Neural cell (in vitro differentiated cells): ENCODE measurements at regions not wholly inside any gene's neighbourhood (a gene's known extent, or its start where the extent isn't known, plus 50 kb on each side); places are given as distances from the start of the nearest gene placed in this dataset.
"Not testable (repeated sequence)": the region's sequence is repeated elsewhere in the genome, so short reads cannot be mapped to it uniquely, and the experiment has no call there.

Source experiments
- H2AFZ ChIP-seq: fragments of 200-600, 300-800 bp; sonication (generic), shearing (Covaris generic); 2 replicates; pipeline ENCODE4 v1.6.0; 2014; ENCODE audit warnings: low read depth, mild to moderate bottlenecking, antibody characterized with exemption, low read length, moderate library complexity
- H3F3A ChIP-seq: fragments of 200-600 bp; shearing (Covaris generic); 2 replicates; pipeline ENCODE4 v1.6.1; 2016; ENCODE audit warnings: mild to moderate bottlenecking, moderate library complexity, mixed read lengths, antibody characterized with exemption, low read length; ENCODE audit not compliant: insufficient read depth, poor library complexity, severe bottlenecking
- H3K27ac ChIP-seq: fragments of 200-600, 300-800 bp; sonication (generic), shearing (Covaris generic); 2 replicates; pipeline ENCODE4 v1.5.1; 2014; ENCODE audit warnings: mild to moderate bottlenecking, low read length, moderate library complexity
- H3K27me3 ChIP-seq: fragments of 300-800, 200-600 bp; sonication (generic), shearing (Covaris generic); 2 replicates; pipeline ENCODE4 v1.6.0; 2014; ENCODE audit warnings: mild to moderate bottlenecking, low read depth, low read length, moderate library complexity; ENCODE audit not compliant: insufficient read depth
- H3K36me3 ChIP-seq: fragments of 300-800, 200-600 bp; sonication (generic), shearing (Covaris generic); 2 replicates; pipeline ENCODE4 v1.5.1; 2014; ENCODE audit warnings: mild to moderate bottlenecking, antibody characterized with exemption, low read length, moderate library complexity; ENCODE audit not compliant: insufficient read depth
- H3K4me2 ChIP-seq: fragments of 300-800, 200-600 bp; sonication (generic), shearing (Covaris generic); 2 replicates; pipeline ENCODE4 v1.6.0; 2014; ENCODE audit warnings: mild to moderate bottlenecking, low read length
- H3K4me3 ChIP-seq: fragments of 300-800, 200-600 bp; sonication (generic), shearing (Covaris generic); 2 replicates; pipeline ENCODE4 v1.5.1; 2014; ENCODE audit warnings: mild to moderate bottlenecking, low read length, moderate library complexity
- H3K79me2 ChIP-seq: fragments of 200-600 bp; shearing (Covaris generic); replicated peaks from 2 replicates; pipeline ENCODE4 v1.6.0; 2014; ENCODE audit warnings: mild to moderate bottlenecking, low read length, moderate library complexity; ENCODE audit not compliant: insufficient read depth
- H3K9ac ChIP-seq: fragments of 300-800, 200-600 bp; sonication (generic), shearing (Covaris generic); 2 replicates; pipeline ENCODE4 v1.6.1; 2016; ENCODE audit warnings: mild to moderate bottlenecking, low read length, mixed read lengths
- H3K9me2 ChIP-seq: fragments of 200-600 bp; shearing (Covaris generic); 2 replicates; pipeline ENCODE4 v1.6.1; 2016; ENCODE audit warnings: mild to moderate bottlenecking, low read length, mixed read lengths; ENCODE audit not compliant: insufficient read depth
- H3K9me3 ChIP-seq: fragments of 200-600, 300-800 bp; sonication (generic), shearing (Covaris generic); 2 replicates; pipeline ENCODE4 v1.6.1; 2016; ENCODE audit warnings: mild to moderate bottlenecking, mixed run types, low read length, moderate library complexity, mixed read lengths
- H4K20me1 ChIP-seq: fragments of 200-600 bp; shearing (Covaris generic); 2 replicates; pipeline ENCODE4 v1.6.1; 2016; ENCODE audit warnings: mild to moderate bottlenecking, mixed run types; ENCODE audit not compliant: insufficient read depth
- CTCF ChIP-seq: fragments of 450-650 bp; IDR thresholded peaks from 2 replicates; pipeline ENCODE4 v1.5.1; 2014; ENCODE audit warnings: antibody characterized with exemption, mild to moderate bottlenecking, moderate library complexity; ENCODE audit not compliant: poor library complexity, severe bottlenecking
- EP300 ChIP-seq: fragments of 450-650 bp; conservative IDR thresholded peaks from 2 replicates; pipeline ENCODE4 v1.6.1; 2014; ENCODE audit warnings: antibody characterized with exemption, mild to moderate bottlenecking, moderate library complexity; ENCODE audit not compliant: poor library complexity, severe bottlenecking
- EZH2 ChIP-seq: fragments of 200-600, 300-800 bp; shearing (Covaris generic), sonication (generic); IDR thresholded peaks from 2 replicates; pipeline ENCODE4 v1.6.1; 2014; ENCODE audit warnings: antibody characterized with exemption, low read length, borderline replicate concordance, mild to moderate bottlenecking; ENCODE audit not compliant: insufficient read depth, poor library complexity, severe bottlenecking
- MXI1 ChIP-seq: fragments of 450-650 bp; conservative IDR thresholded peaks from 2 replicates; pipeline ENCODE4 v1.6.1; 2014; ENCODE audit warnings: antibody characterized with exemption, mild to moderate bottlenecking; ENCODE audit not compliant: poor library complexity, severe bottlenecking
- POLR2AphosphoS5 ChIP-seq: IDR thresholded peaks from 2 replicates; pipeline ENCODE4 v1.6.1; 2012
- RAD21 ChIP-seq: fragments of 450-650 bp; conservative IDR thresholded peaks from 2 replicates; pipeline ENCODE4 v1.6.1; 2014; ENCODE audit warnings: antibody characterized with exemption, mild to moderate bottlenecking, moderate library complexity
- REST ChIP-seq: IDR thresholded peaks from 2 replicates; pipeline ENCODE4 v1.6.1; 2012; ENCODE audit warnings: borderline replicate concordance
- SMC3 ChIP-seq: fragments of 450-650 bp; conservative IDR thresholded peaks from 2 replicates; pipeline ENCODE4 v1.6.1; 2014; ENCODE audit warnings: antibody characterized with exemption, mild to moderate bottlenecking, moderate library complexity; ENCODE audit not compliant: poor library complexity
- TAF1 ChIP-seq: IDR thresholded peaks from 2 replicates; pipeline ENCODE4 v1.6.1; 2012; ENCODE audit warnings: low read depth

DNA sequence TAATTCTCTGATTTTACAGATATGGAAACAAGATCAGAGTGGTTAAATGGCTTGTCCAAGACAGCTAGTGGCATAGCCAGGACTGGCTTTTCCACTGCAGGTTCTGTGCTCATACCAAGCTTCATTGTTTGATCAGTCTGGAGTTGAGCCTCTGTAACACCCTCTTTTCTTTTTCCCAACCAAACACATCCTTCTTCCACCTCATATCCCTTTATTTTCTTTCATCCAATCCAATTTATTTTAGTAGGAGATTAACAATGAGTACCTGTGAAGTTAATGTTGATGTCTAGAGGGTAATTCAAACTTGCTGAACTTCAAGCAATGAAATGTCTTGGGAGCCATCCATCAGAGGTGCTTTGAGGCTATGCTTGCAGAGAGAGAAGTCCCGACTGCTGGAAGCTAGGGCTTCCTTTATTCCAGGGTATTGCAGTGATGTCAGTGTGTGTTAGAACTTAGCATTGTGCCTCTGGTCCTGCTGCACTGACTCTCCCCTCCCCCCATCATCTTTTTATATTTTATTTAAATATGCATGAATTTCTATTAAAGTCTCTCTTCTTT lies 452.1 kb upstream of the PDE3A start:
- Histone ChIP-seq H3K9ac (no peak overlapping the region), H3F3A (no peaks in the 10 kb centered on the region), H2AFZ (no peak overlapping the region), H3K9me3 (no peaks in the 10 kb centered on the region), H3K36me3 (no peaks in the 10 kb centered on the region), H3K4me2 (no peak overlapping the region), H3K9me2 (no peaks in the 10 kb centered on the region), H3K4me3 (no peak overlapping the region), H3K79me2 (no peaks in the 10 kb centered on the region), H4K20me1 (no peaks in the 10 kb centered on the region), H3K27me3 (no peaks in the 10 kb centered on the region), H3K27ac (no peak overlapping the region)
- TF ChIP-seq POLR2AphosphoS5, result no peak
- no peak for TF ChIP-seq SMC3
- TF ChIP-seq REST, result no peak
- no peak for TF ChIP-seq MXI1
- no peak for TF ChIP-seq EZH2
- no peak for TF ChIP-seq RAD21
- no peak for TF ChIP-seq TAF1
- no peak for TF ChIP-seq EP300
- no peak for TF ChIP-seq CTCF

DNA sequence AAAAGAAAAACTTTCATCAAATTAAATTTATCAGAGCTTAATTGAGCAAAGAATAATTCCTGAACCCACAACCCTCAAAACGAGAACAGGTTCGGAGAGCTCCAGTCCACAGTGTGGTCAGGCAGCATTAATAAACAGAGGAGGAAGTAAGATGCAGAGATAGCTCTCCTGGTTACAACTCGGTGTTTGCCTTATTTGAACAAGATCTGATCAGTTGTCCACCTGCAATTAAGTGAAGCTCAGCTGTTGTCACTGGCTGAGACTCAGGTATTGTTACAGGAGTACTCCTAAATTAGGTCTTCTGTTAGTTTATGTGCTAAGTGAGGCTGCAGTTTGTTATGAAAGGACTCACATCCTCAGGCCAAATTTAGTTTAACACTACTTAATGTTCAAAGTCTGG lies 451.4 kb upstream of the PDE3A start:
- Histone ChIP-seq H3F3A (no peaks in the 10 kb centered on the region), H3K4me2 (no peak overlapping the region), H3K27me3 (no peaks in the 10 kb centered on the region), H3K36me3 (no peaks in the 10 kb centered on the region), H4K20me1 (no peaks in the 10 kb centered on the region), H3K27ac (no peak overlapping the region), H3K9me3 (no peaks in the 10 kb centered on the region), H3K79me2 (no peaks in the 10 kb centered on the region), H3K9ac (no peak overlapping the region), H3K4me3 (no peak overlapping the region), H2AFZ (no peak overlapping the region), H3K9me2 (no peaks in the 10 kb centered on the region)
- TF ChIP-seq SMC3, result no peak
- no peak for TF ChIP-seq EZH2
- TF ChIP-seq TAF1, result no peak
- no peak for TF ChIP-seq POLR2AphosphoS5
- no peak for TF ChIP-seq EP300
- no peak for TF ChIP-seq CTCF
- no peak for TF ChIP-seq REST
- TF ChIP-seq MXI1, result no peak
- no peak for TF ChIP-seq RAD21

GRCh38 chr12:19921716-19922115 lies 446.6 kb upstream of the PDE3A start:
- not testable (repeated sequence) for H3F3A ChIP-seq, H3K4me3 ChIP-seq, H3K27ac ChIP-seq, H3K4me2 ChIP-seq, H3K9ac ChIP-seq, H3K9me3 ChIP-seq, H3K9me2 ChIP-seq, H3K36me3 ChIP-seq, H2AFZ ChIP-seq, H3K27me3 ChIP-seq, H3K79me2 ChIP-seq, H4K20me1 ChIP-seq
